22Rv1 (cell line): ENCODE measurements at regions not wholly inside any gene's neighbourhood (a gene's known extent, or its start where the extent isn't known, plus 50 kb on each side); places are given as distances from the start of the nearest gene placed in this dataset.
"Not testable (repeated sequence)": the region's sequence is repeated elsewhere in the genome, so short reads cannot be mapped to it uniquely, and the experiment has no call there.

Experiments used
- H3K27ac ChIP-seq: fragments of 450-650 bp; 2 replicates; pipeline ENCODE4 v1.5.1; 2017
- CTCF ChIP-seq: fragments of 450-650 bp; IDR thresholded peaks from 2 replicates; pipeline ENCODE4 v1.5.1; 2017; ENCODE audit warnings: mild to moderate bottlenecking
- ZFX ChIP-seq: fragments of 450-650 bp; IDR thresholded peaks from 2 replicates; pipeline ENCODE4 v1.6.1; 2017; ENCODE audit warnings: antibody characterized with exemption, borderline replicate concordance

GRCh38 chr3:154657218-154657617, 227.2 kb upstream of the GPR149 start:
- no peak overlapping the region for H3K27ac ChIP-seq
- TF ChIP-seq ZFX (no peak), CTCF (no peak)

- TF ChIP-seq ZFX: no peak
- H3K27ac ChIP-seq: no peak overlapping the region
These were observed 226.5 kb upstream of the GPR149 start for GRCh38 chr3:154656486-154656885.

DNA sequence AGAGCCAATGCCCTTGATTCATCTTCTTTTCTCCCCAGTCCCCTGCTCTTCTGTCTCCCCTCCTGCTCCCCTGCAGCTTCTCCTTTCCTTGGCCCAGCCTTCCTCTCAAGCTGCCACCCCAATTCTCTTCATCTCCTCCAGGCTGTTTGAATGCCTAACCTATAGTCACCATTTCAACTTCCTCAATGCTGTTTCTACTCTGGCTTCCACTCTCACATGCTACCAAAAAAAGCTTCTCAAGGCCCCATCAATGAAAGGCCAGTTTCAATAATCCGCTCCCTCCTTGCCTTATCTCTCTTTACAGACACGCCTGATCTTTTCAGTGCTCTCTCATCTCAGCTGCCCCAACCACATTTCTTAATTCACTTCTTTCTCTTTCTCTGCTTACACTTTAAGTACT, 212.2 kb upstream of the GPR149 start:
- TF ChIP-seq ZFX: no peak
- no peak for TF ChIP-seq CTCF
- no peak overlapping the region for H3K27ac ChIP-seq

- no peak overlapping the region for H3K27ac ChIP-seq
- TF ChIP-seq CTCF: no peak
- TF ChIP-seq ZFX: no peak
These were observed 195.8 kb upstream of the GPR149 start for GRCh38 chr3:154625756-154626155.

DNA sequence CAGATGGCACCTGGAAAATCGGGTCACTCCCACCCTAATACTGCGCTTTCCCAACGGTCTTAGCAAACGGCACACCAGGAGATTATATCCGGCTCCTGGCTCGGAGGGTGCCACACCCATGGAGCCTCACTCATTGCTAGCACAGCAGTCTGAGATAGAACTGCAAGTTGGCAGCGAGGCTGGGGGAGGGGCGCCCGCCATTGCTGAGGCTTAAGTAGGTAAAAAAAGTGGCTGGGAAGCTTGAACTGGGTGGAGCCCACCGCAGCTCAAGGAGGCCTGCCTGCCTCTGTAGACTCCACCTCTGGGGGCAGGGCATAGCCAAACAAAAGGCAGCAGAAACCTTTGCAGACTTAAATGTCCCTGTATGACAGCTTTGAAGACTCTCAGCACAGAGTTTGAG, 189.6 kb upstream of the GPR149 start:
- H3K27ac ChIP-seq: not testable (repeated sequence)

DNA sequence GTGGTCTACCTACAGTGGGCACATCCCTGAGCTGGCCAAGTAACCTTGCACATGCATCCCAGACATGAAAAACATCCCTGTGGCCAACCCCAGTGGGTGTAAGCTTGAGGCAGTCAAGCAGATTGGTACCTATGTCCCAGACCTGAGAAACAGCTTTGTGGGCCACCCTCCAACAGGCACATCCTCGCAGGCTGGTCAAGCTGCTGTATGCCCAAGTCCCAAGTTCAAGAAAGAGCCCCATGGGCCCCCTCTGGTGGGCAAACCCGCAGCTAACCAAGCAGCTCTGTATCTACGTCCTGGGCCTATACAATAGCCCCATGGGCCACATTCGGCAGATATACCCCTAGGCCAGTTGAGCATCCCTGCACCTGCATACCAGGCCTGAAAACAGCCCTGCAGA, 186.3 kb upstream of the GPR149 start:
- TF ChIP-seq CTCF: no peak
- TF ChIP-seq ZFX: no peak
- no peak overlapping the region for H3K27ac ChIP-seq

DNA sequence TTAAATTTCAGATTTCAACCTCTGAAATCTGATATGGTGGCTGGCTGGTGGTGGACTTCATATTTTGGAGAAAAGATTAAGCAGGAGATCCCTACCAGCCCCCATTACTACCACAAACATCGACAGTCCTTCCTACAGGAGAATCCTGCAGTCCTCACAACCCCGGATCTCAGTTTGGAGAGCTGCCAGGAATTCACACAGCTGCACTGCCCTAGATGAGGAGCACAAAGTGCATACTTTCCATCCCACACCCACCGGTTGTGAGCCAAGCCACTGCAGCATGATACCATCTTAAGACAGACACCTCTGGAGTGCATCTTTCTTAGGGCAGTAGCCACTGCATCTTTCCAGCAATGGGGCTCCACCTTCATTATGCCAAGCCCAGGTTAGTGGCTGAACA, 185.5 kb upstream of the GPR149 start:
- H3K27ac ChIP-seq: no peak overlapping the region
- TF ChIP-seq ZFX: no peak
- TF ChIP-seq CTCF: no peak

DNA sequence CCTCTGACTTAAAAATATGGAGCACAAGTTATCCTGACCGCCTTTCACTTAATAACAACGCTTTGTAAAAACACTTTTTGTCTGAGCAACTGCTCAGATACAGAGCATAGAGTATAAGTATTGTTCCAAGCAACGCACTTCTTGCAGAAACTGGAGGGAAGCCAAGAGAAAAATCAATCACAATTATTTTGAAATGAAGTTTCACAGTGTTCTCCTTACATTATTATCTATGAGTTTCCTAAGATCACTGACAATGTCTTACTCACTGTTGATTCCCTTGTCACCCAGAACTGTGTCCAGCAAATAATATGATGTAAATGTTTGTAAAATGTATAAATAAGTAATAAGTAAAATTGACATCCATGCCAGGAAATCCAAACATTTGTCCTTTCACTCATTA, 184.6 kb upstream of the GPR149 start:
- TF ChIP-seq ZFX (no peak), CTCF (no peak)
- no peak overlapping the region for H3K27ac ChIP-seq

DNA sequence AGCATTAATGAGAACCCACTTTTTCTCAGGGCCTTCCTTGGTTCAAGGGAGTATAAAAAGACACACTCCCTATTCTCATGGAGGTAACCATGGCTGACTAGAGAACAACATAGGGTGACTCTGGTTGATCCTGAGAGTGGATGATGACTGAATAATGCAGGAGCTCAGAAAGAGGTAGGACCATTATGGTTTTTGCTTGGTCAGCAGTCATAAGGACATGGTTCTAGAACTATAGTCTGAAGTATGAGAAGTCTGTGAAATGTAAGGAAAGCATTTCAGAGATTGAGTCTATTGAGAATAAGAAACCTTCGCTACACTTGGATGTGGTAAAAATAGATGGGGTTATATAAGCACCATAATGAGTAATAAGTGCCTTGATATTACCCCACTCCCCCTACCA, 184.1 kb upstream of the GPR149 start:
- no peak overlapping the region for H3K27ac ChIP-seq
- no peak for TF ChIP-seq CTCF
- TF ChIP-seq ZFX: no peak
